ENCODE measurements at regions not wholly inside any gene's neighbourhood (a gene's known extent, or its start where the extent isn't known, plus 50 kb on each side); places are given as distances from the start of the nearest gene placed in this dataset.

- Histone ChIP-seq H3K9ac (no peak overlapping the region), H3K4me2 (no peak overlapping the region), H3K4me1 (no peaks in the 10 kb centered on the region), H3F3A (ENCODE audit: low read depth) (no peaks in the 10 kb centered on the region), H3K27me3 (no peaks in the 10 kb centered on the region), H4K20me1 (ENCODE audit: low read depth) (no peaks in the 10 kb centered on the region), H3K27ac (no peak overlapping the region), H3K9me3 (ENCODE audit: low read depth) (no peaks in the 10 kb centered on the region), H2AFZ (replicated peaks) (no peak overlapping the region), H3K36me3 (no peaks in the 10 kb centered on the region), H3K4me3 (no peak overlapping the region), H3K79me2 (ENCODE audit: low read depth) (no peaks in the 10 kb centered on the region)
- no peaks in the 10 kb centered on the region for H3K9me3 Mint-ChIP-seq
- H3K27ac Mint-ChIP-seq: no peak overlapping the region
- no peaks in the 10 kb centered on the region for H3K36me3 Mint-ChIP-seq
- TF ChIP-seq EZH2 (IDR thresholded peaks at IDR 0.05) (no peak), CTCF (IDR thresholded peaks at IDR 0.05) (no peak), EZH2phosphoT487 (IDR thresholded peaks at IDR 0.05) (no peak)
- H3K4me3 Mint-ChIP-seq: no peak overlapping the region
- no peaks in the 10 kb centered on the region for H3K4me1 Mint-ChIP-seq
- H3K27me3 Mint-ChIP-seq (ENCODE audit: insufficient read depth, low read depth): no peaks in the 10 kb centered on the region
- DNase-seq (ENCODE audit: low spot score): no peak
These were observed 604.8 kb upstream of the ADAMTS5 start for GRCh38 chr21:27571706-27572105.

DNA sequence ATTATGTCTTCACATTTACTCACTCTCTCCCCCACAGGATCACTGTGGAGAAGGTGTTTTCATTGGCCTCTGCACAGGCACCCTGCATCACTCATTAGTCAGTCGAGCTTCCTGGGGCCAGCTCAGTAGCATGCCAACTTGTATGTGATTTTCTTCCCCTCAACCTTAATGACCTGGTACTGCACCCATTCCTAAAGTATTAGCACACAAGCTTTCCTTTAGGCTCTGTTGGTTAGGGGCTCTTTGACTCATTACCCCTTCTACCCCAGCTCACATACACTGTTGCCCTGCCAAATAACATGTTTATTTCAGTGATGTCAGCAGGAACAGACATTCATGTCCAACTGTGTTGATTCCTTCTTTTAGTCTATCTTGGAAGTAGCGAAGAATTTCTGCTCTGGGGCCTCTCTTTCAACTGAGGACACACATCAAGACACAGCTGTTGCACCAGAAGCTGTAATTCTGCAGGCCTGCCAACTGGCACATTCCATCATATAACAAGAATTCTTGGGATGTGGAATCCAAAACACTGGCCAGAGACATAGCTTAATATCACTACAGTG, 603.5 kb upstream of the ADAMTS5 start:
- Histone ChIP-seq H3K27ac (no peak overlapping the region), H3K4me2 (no peak overlapping the region), H3K9ac (no peak overlapping the region), H4K20me1 (ENCODE audit: low read depth) (no peaks in the 10 kb centered on the region), H3K4me3 (no peak overlapping the region), H3K36me3 (no peaks in the 10 kb centered on the region), H2AFZ (replicated peaks) (no peak overlapping the region), H3K4me1 (no peaks in the 10 kb centered on the region), H3K27me3 (no peaks in the 10 kb centered on the region), H3K79me2 (ENCODE audit: low read depth) (no peaks in the 10 kb centered on the region), H3K9me3 (ENCODE audit: low read depth) (no peaks in the 10 kb centered on the region), H3F3A (ENCODE audit: low read depth) (no peaks in the 10 kb centered on the region)
- no peaks in the 10 kb centered on the region for H3K36me3 Mint-ChIP-seq
- no peak overlapping the region for H3K4me3 Mint-ChIP-seq
- TF ChIP-seq EZH2 (IDR thresholded peaks at IDR 0.05) (no peak), EZH2phosphoT487 (IDR thresholded peaks at IDR 0.05) (no peak), CTCF (IDR thresholded peaks at IDR 0.05) (no peak)
- no peak overlapping the region for H3K27ac Mint-ChIP-seq
- no peak for DNase-seq (ENCODE audit: low spot score)
- H3K27me3 Mint-ChIP-seq (ENCODE audit: insufficient read depth, low read depth): no peaks in the 10 kb centered on the region
- H3K9me3 Mint-ChIP-seq: no peaks in the 10 kb centered on the region
- no peaks in the 10 kb centered on the region for H3K4me1 Mint-ChIP-seq

DNA sequence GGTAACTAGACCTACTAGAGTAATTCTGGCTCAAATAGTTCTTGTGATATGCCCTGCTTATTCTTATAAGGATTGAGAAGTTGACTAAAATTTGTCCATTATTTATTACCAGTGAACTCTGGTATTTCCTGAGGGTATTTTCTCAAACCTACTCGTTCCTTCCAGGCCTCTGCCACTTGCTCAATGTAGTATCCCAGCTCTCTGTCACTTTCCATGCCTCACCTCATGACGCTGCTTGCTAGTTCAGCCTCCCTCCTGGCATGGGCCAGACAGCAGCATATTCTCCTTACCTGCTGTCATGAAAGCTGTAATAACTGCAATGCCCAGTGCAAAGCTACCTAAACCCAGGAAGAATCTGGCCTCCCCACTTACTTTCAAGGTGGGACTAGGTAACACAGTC, 602.9 kb upstream of the ADAMTS5 start:
- no peaks in the 10 kb centered on the region for H3K79me2 ChIP-seq (ENCODE audit: low read depth)
- H3K9ac ChIP-seq: no peak overlapping the region
- no peaks in the 10 kb centered on the region for H3K9me3 ChIP-seq (ENCODE audit: low read depth)
- no peak for DNase-seq (ENCODE audit: low spot score)
- no peak overlapping the region for H3K27ac ChIP-seq
- no peaks in the 10 kb centered on the region for H3F3A ChIP-seq (ENCODE audit: low read depth)
- no peak for TF ChIP-seq EZH2phosphoT487 (IDR thresholded peaks at IDR 0.05)
- no peak for TF ChIP-seq EZH2 (IDR thresholded peaks at IDR 0.05)
- H3K4me3 ChIP-seq: no peak overlapping the region
- Mint-ChIP-seq H3K27ac (no peak overlapping the region), H3K9me3 (no peaks in the 10 kb centered on the region), H3K36me3 (no peaks in the 10 kb centered on the region), H3K4me3 (no peak overlapping the region), H3K27me3 (ENCODE audit: insufficient read depth, low read depth) (no peaks in the 10 kb centered on the region), H3K4me1 (no peaks in the 10 kb centered on the region)
- no peak overlapping the region for H3K4me2 ChIP-seq
- no peaks in the 10 kb centered on the region for H3K36me3 ChIP-seq
- H3K4me1 ChIP-seq: no peaks in the 10 kb centered on the region
- no peaks in the 10 kb centered on the region for H3K27me3 ChIP-seq
- H4K20me1 ChIP-seq (ENCODE audit: low read depth): no peaks in the 10 kb centered on the region
- no peak overlapping the region for H2AFZ ChIP-seq (replicated peaks)

- H3K4me2 ChIP-seq: no peak overlapping the region
These were observed 602.2 kb upstream of the ADAMTS5 start for GRCh38 chr21:27569091-27569490.

More at GRCh38 chr21:27569091-27569490, 602.2 kb upstream of the ADAMTS5 start:
- no peaks in the 10 kb centered on the region for H3K36me3 Mint-ChIP-seq
- no peak overlapping the region for H3K27ac Mint-ChIP-seq
- Histone ChIP-seq H4K20me1 (ENCODE audit: low read depth) (no peaks in the 10 kb centered on the region), H3K27ac (no peak overlapping the region), H2AFZ (replicated peaks) (no peak overlapping the region), H3K36me3 (no peaks in the 10 kb centered on the region), H3K9me3 (ENCODE audit: low read depth) (no peaks in the 10 kb centered on the region), H3K4me1 (no peaks in the 10 kb centered on the region), H3F3A (ENCODE audit: low read depth) (no peaks in the 10 kb centered on the region), H3K4me3 (no peak overlapping the region), H3K79me2 (ENCODE audit: low read depth) (no peaks in the 10 kb centered on the region), H3K9ac (no peak overlapping the region), H3K27me3 (no peaks in the 10 kb centered on the region)
- TF ChIP-seq CTCF (IDR thresholded peaks at IDR 0.05) (no peak), EZH2phosphoT487 (IDR thresholded peaks at IDR 0.05) (no peak), EZH2 (IDR thresholded peaks at IDR 0.05) (no peak)
- no peak overlapping the region for H3K4me3 Mint-ChIP-seq
- no peaks in the 10 kb centered on the region for H3K4me1 Mint-ChIP-seq
- DNase-seq (ENCODE audit: low spot score): no peak
- no peaks in the 10 kb centered on the region for H3K9me3 Mint-ChIP-seq
- H3K27me3 Mint-ChIP-seq (ENCODE audit: insufficient read depth, low read depth): no peaks in the 10 kb centered on the region
